NCI-H510A treated with DMSO at 0.1 percent for 48 hours (cell line): ENCODE measurements at regions not wholly inside any gene's neighbourhood (a gene's known extent, or its start where the extent isn't known, plus 50 kb on each side); places are given as distances from the start of the nearest gene placed in this dataset.

Experiments used
- DNase-seq: peaks from one replicate; lab custom pipeline; 2025; lab: John Stamatoyannopoulos, UW

- no peak for DNase-seq
Observed at GRCh38 chr6:148653138-148653776, 93.6 kb upstream of the UST start.

DNA sequence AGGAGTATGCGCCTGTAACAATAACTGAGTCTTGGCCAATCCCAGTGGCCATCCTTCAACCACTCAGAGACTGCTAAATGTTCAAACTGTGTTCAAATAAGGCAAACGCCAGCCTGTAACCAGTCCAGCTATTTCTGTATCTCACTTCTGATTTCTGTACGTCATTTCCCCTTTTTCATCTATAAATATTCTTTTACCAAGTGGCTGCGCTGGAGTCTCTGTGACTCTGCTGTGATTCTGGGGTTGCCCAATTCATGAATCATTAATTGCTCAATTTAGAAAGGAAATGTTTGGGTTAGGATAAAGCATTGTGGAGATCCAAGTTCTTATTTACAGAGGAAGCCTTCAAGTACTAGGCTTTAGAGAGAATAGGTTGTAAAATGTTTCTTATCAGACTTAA lies 89.8 kb upstream of the UST start:
- DNase-seq: no peak

- no peak for DNase-seq
Observed at GRCh38 chr6:148658681-148659430, 88.0 kb upstream of the UST start.

GRCh38 chr6:148667395-148667794 lies 79.4 kb upstream of the UST start:
- no peak for DNase-seq

GRCh38 chr6:148671085-148671484 lies 75.7 kb upstream of the UST start:
- no peak for DNase-seq

DNA sequence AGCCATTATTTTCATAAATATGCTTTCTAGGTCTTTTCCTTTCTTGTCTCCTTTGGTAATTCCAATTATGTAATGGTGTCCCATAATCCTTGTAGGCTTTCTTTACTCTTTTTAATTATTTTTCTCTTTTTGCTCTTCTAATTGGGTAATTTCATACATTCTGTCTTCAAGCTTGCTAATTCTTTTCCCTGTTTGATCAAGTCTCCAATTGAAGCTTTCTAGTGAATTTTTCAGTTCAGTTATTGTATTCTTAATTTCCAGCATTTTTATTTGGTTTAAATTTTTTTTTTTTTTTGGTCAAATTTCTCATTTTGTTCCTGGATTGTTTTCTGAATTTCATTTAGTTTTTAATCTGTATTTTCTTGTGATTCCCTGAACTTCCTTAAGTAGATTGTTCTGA lies 74.9 kb upstream of the UST start:
- DNase-seq: no peak

- DNase-seq: no peak
Observed at GRCh38 chr6:148674306-148674705, 72.5 kb upstream of the UST start.

- no peak for DNase-seq
Observed at GRCh38 chr6:148677594-148678476, 69.0 kb upstream of the UST start.

GRCh38 chr6:148678682-148679081 lies 68.1 kb upstream of the UST start:
- no peak for DNase-seq

DNA sequence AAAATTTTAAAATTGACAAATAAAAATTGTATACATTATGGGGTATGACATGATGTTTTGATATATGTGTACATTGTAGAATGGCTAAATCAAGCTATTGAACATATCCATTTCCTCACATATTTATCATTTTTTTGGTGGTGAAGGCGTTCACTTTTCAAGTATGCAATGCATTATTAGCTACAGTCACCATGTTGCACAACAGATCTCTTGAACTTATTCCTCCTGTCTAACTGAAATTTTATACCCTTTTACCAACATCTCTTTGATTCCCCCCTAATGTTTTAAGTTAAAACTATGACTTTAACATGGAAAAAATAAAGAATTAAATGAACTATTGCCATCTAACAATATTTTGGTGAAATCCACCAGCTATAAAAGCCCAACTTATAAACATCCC lies 65.2 kb upstream of the UST start:
- no peak for DNase-seq

GRCh38 chr6:148682252-148682651 lies 64.6 kb upstream of the UST start:
- no peak for DNase-seq

- DNase-seq: no peak
Observed at GRCh38 chr6:148682990-148683389, 63.8 kb upstream of the UST start.

GRCh38 chr6:148689168-148689567 lies 57.7 kb upstream of the UST start:
- DNase-seq: no peak

GRCh38 chr6:148693882-148694484 lies 52.8 kb upstream of the UST start:
- DNase-seq: no peak
